Pancreas (tissue), 10 donors: ENCODE measurements at regions not wholly inside any gene's neighbourhood (a gene's known extent, or its start where the extent isn't known, plus 50 kb on each side); places are given as distances from the start of the nearest gene placed in this dataset.

Source experiments
- ATAC-seq, 4 donors: fragments of 200-7000 bp; cut with Tn5 transposase; one replicate each; pipeline versions ENCODE4 v1.8.0 to v1.9.1; 2020; ENCODE audit warnings: mild to moderate bottlenecking in 4 of 4, moderate library complexity in 4 of 4
- DNase-seq, 6 donors: peaks; one replicate each; pipeline ENCODE4 v3.0.0-alpha.2; 2020
- FAIRE-seq: peaks from 2 replicates; lab custom pipeline; 2012; peaks lifted over from hg19 to GRCh38; lab: Jason Lieb, UNC
- H3K27ac ChIP-seq, 4 donors: fragments of 200-600 bp; sonication (generic); 1 replicate in 3 of 4; 2 replicates in 1 of 4; pipeline versions ENCODE4 v1.5.0 to v1.8.0; 2020
- H3K27me3 ChIP-seq, 4 donors: fragments of 200-600 bp; one replicate each; pipeline ENCODE4 v1.8.0; 2021
- H3K36me3 ChIP-seq, 3 donors: fragments of 200-600 bp; sonication (generic) in 1 of 3; one replicate each; pipeline versions ENCODE4 v1.5.0 to v1.8.0; 2020 to 2021
- H3K4me1 ChIP-seq, 3 donors: fragments of 200-600 bp; one replicate each; pipeline ENCODE4 v1.8.0; 2021
- H3K4me3 ChIP-seq, 4 donors: fragments of 200-600 bp; sonication (generic) in 2 of 4; one replicate each; pipeline versions ENCODE4 v1.5.0 to v1.8.0; 2020 to 2021
- H3K9me3 ChIP-seq, 4 donors: fragments of 200-600 bp; one replicate each; pipeline ENCODE4 v1.8.0; 2021
- CTCF ChIP-seq, 4 donors: fragments of 200-600 bp; sonication (generic) in 3 of 4; IDR thresholded peaks; one replicate each; pipeline versions ENCODE4 v1.5.0 to v1.8.0; 2021; ENCODE audit warnings: antibody characterized with exemption in 4 of 4
- WGBS, 2 donors: extraction: QIAGEN DNeasy Blood & Tissue Kit; methylation state at CpG; one replicate each; pipeline ENCODE4 v1.1.7; 2013; 5-methylcytosine and 5-hydroxymethylcytosine counted together
- intact Hi-C, 3 donors: fragments of 100-400 bp; cut with DNase I; formaldehyde crosslinking; loops; one replicate each; pipeline versions ENCODE4 v1.11.1 to v1.14.2; 2022
- donor health status: healthy with polysubstance abuse.
- donor health status: DM: no; HTN: no; CAD: no; lungs with moderate emphysema.
- donor health status: DM: no; HTN: no; CAD: no.
- donor health status: control.
- donor health status: control.
- donor health status: Bipolar disorder and iron deficiency.
- donor health status: DM: yes; HTN: yes; CAD: no.
- donor health status: DM: no; HTN: no; CAD: no.
- donor health status: DM: no; HTN: no; CAD: no.
- donor health status: DM: yes; HTN: yes; CAD: no.

- Histone ChIP-seq H3K4me3 (no peak overlapping the region), H3K9me3 (no peaks in the 10 kb centered on the region), H3K36me3 (no peaks in the 10 kb centered on the region), H3K27ac (no peak overlapping the region), H3K4me1 (peaks cover 0 to 7% (median 4%) of the 10 kb centered on the region in 3 donors), H3K27me3 (peaks cover 0 to 4% (median 0%) of the 10 kb centered on the region in 4 donors)
- 74 to 85% methylated on average over 6 of the region's 6 CpGs for WGBS, 2 donors
- no peak for DNase-seq
- intact Hi-C loops = no loop called here
- FAIRE-seq = no peak
- no peak for TF ChIP-seq CTCF (IDR thresholded peaks at IDR 0.05)
- ATAC-seq = no peak
Observed at GRCh38 chr1:4084896-4085295, 184.8 kb upstream of the C1orf174 start.

- ATAC-seq (no peak), FAIRE-seq (no peak), DNase-seq (no peak)
- Histone ChIP-seq H3K27me3 (peaks cover 0 to 4% (median 0%) of the 10 kb centered on the region in 4 donors), H3K4me3 (no peak overlapping the region), H3K9me3 (no peaks in the 10 kb centered on the region), H3K27ac (no peak overlapping the region), H3K36me3 (no peaks in the 10 kb centered on the region), H3K4me1 (peaks cover 0 to 7% (median 4%) of the 10 kb centered on the region in 3 donors)
- WGBS, 2 donors = 63 to 66% methylated on average over 5 of the region's 5 CpGs
- TF ChIP-seq CTCF (IDR thresholded peaks at IDR 0.05) = no peak
- intact Hi-C loops = no loop called here
Observed at GRCh38 chr1:4085546-4085945, 185.5 kb upstream of the C1orf174 start.

GRCh38 chr1:4086085-4086850 lies 186.2 kb upstream of the C1orf174 start:
- H3K4me3 ChIP-seq = no peak overlapping the region
- WGBS, 2 donors = 72 to 74% methylated on average over 14 of the region's 14 CpGs

GRCh38 chr1:4086921-4087320 lies 186.8 kb upstream of the C1orf174 start:
- no peak for TF ChIP-seq CTCF (IDR thresholded peaks at IDR 0.05)
- WGBS, 2 donors = 81 to 90% methylated on average over 4 of the region's 4 CpGs
- Histone ChIP-seq H3K36me3 (no peaks in the 10 kb centered on the region), H3K27ac (no peak overlapping the region), H3K9me3 (no peaks in the 10 kb centered on the region), H3K4me1 (peaks cover 0 to 7% (median 4%) of the 10 kb centered on the region in 3 donors), H3K27me3 (no peaks in the 10 kb centered on the region), H3K4me3 (no peak overlapping the region)
- intact Hi-C loops = no loop called here
- no peak for DNase-seq
- FAIRE-seq = no peak
- ATAC-seq = no peak

More at GRCh38 chr1:4086085-4086850, 186.2 kb upstream of the C1orf174 start:
- TF ChIP-seq CTCF (IDR thresholded peaks at IDR 0.05) = no peak
- DNase-seq (no peak), FAIRE-seq (no peak), ATAC-seq (no peak)
- H3K9me3 ChIP-seq = no peaks in the 10 kb centered on the region
- intact Hi-C loops = no loop called here
- no peak overlapping the region for H3K27ac ChIP-seq
- H3K27me3 ChIP-seq = peaks cover 0 to 4% (median 0%) of the 10 kb centered on the region in 4 donors
- H3K36me3 ChIP-seq = no peaks in the 10 kb centered on the region
- peaks cover 0 to 7% (median 4%) of the 10 kb centered on the region in 3 donors for H3K4me1 ChIP-seq
